Suppressor macrophage treated with lipopolysaccharide for 4 hours (primary cell): ENCODE measurements at regions not wholly inside any gene's neighbourhood (a gene's known extent, or its start where the extent isn't known, plus 50 kb on each side); places are given as distances from the start of the nearest gene placed in this dataset.
"Not testable (repeated sequence)": the region's sequence is repeated elsewhere in the genome, so short reads cannot be mapped to it uniquely, and the experiment has no call there.

Source experiments
- DNase-seq: peaks from one replicate; pipeline ENCODE4 v3.0.0-alpha.2; 2020

- DNase-seq, result no peak
Observed at GRCh38 chr2:194721227-194721626, 935.8 kb upstream of the SLC39A10 start.

- DNase-seq, result no peak
Observed at GRCh38 chr2:194720462-194720861, 936.6 kb upstream of the SLC39A10 start.

GRCh38 chr2:194718881-194719280 lies 938.1 kb upstream of the SLC39A10 start:
- no peak for DNase-seq

- no peak for DNase-seq
Observed at GRCh38 chr2:194714541-194714940, 942.5 kb upstream of the SLC39A10 start.

- no peak for DNase-seq
Observed at GRCh38 chr2:194709840-194710239, 947.2 kb upstream of the SLC39A10 start.

GRCh38 chr2:194706179-194706578 lies 950.8 kb upstream of the SLC39A10 start:
- DNase-seq, result no peak

GRCh38 chr2:194705398-194705797 lies 951.6 kb upstream of the SLC39A10 start:
- no peak for DNase-seq

- DNase-seq, result no peak
Observed at GRCh38 chr2:194700726-194701125, 956.3 kb upstream of the SLC39A10 start.

GRCh38 chr2:194700116-194700515 lies 956.9 kb upstream of the SLC39A10 start:
- no peak for DNase-seq

- DNase-seq, result no peak
Observed at GRCh38 chr2:194698012-194698411, 959.0 kb upstream of the SLC39A10 start.

- no peak for DNase-seq
Observed at GRCh38 chr2:194697439-194697838, 959.6 kb upstream of the SLC39A10 start.

- no peak for DNase-seq
Observed at GRCh38 chr2:194696690-194697089, 960.3 kb upstream of the SLC39A10 start.

- DNase-seq, result no peak
Observed at GRCh38 chr2:194686569-194686968, 970.5 kb upstream of the SLC39A10 start.

- no peak for DNase-seq
Observed at GRCh38 chr2:194674043-194674442, 983.0 kb upstream of the SLC39A10 start.

GRCh38 chr2:194672994-194673393 lies 984.0 kb upstream of the SLC39A10 start:
- no peak for DNase-seq

- no peak for DNase-seq
Observed at GRCh38 chr2:194661431-194661830, 995.6 kb upstream of the SLC39A10 start.

GRCh38 chr2:194639057-194639456 lies 1018.0 kb upstream of the SLC39A10 start:
- DNase-seq, result not testable (repeated sequence)

- no peak for DNase-seq
Observed at GRCh38 chr2:194621945-194622344, 1035.1 kb upstream of the SLC39A10 start.

GRCh38 chr2:194619366-194619765 lies 1037.7 kb upstream of the SLC39A10 start:
- DNase-seq, result no peak

GRCh38 chr2:194618432-194618831 lies 1038.6 kb upstream of the SLC39A10 start:
- no peak for DNase-seq

GRCh38 chr2:194616334-194616733 lies 1040.7 kb upstream of the SLC39A10 start:
- no peak for DNase-seq

- no peak for DNase-seq
Observed at GRCh38 chr2:194610297-194610696, 1046.7 kb upstream of the SLC39A10 start.

GRCh38 chr2:194603429-194603828 lies 1053.6 kb upstream of the SLC39A10 start:
- DNase-seq, result no peak

- no peak for DNase-seq
Observed at GRCh38 chr2:194602750-194603149, 1054.3 kb upstream of the SLC39A10 start.

- DNase-seq, result no peak
Observed at GRCh38 chr2:194591192-194591591, 1065.8 kb upstream of the SLC39A10 start.

GRCh38 chr2:194587739-194588270 lies 1069.2 kb upstream of the SLC39A10 start:
- no peak for DNase-seq
